ENCODE measurements at regions not wholly inside any gene's neighbourhood (a gene's known extent, or its start where the extent isn't known, plus 50 kb on each side); places are given as distances from the start of the nearest gene placed in this dataset.

GRCh38 chr5:103450333-103451061 lies 112.1 kb downstream of the NUDT12 start:
- no peak overlapping the region for H4K8ac ChIP-seq (ENCODE audit: extremely low read depth, insufficient read depth, low read length)
- no peak overlapping the region for H2BK15ac ChIP-seq (ENCODE audit: low read length)
- no peak overlapping the region for H3K4me2 ChIP-seq (ENCODE audit: insufficient read depth in 1 of 2, low read depth in 2 of 2, low read length in 2 of 2)
- no peak overlapping the region for H2BK5ac ChIP-seq (ENCODE audit: low read depth, low read length)
- H4K20me1 ChIP-seq (replicated peaks in 1 of 2; ENCODE audit: control insufficient read depth in 1 of 2, insufficient read depth in 2 of 2, low read length in 2 of 2) = no peaks in the 10 kb centered on the region
- no peak overlapping the region for H3K56ac ChIP-seq (replicated peaks; ENCODE audit: insufficient read length, low read depth, low read length)
- H3K4ac ChIP-seq (replicated peaks; ENCODE audit: insufficient read length, low read depth, low read length) = no peak overlapping the region
- no peak overlapping the region for H3K4me3 ChIP-seq (ENCODE audit: extremely low read depth in 1 of 4, insufficient read depth in 2 of 4, low read depth in 3 of 4, low read length in 4 of 4)
- 85% methylated on average over 4 of the region's 4 CpGs; no CpG with 5 or more reads in 1 of the 2 experiments for whole genome bisulfite sequencing, 2 experiments (ENCODE audit: extremely low coverage in 1 of 2, insufficient coverage in 1 of 2, insufficient read length in 1 of 2, insufficient replicate concordance in 2 of 2, low coverage in 1 of 2, low lambda C conversion rate in 2 of 2, missing lambda C conversion rate in 1 of 2)
- H3K4me1 ChIP-seq (replicated peaks in 1 of 4; ENCODE audit: control insufficient read depth in 3 of 4, insufficient read depth in 4 of 4, low read length in 3 of 4) = peaks cover 0 to 4% (median 2%) of the 10 kb centered on the region in 4 experiments; a peak in 1 of 7 replicates
- no peaks in the 10 kb centered on the region for H3K79me2 ChIP-seq (ENCODE audit: control insufficient read depth in 1 of 2, insufficient read depth in 2 of 2, low read length in 2 of 2)
- H2BK20ac ChIP-seq (ENCODE audit: low read length) = no peak overlapping the region
- no peak overlapping the region for H3K18ac ChIP-seq (ENCODE audit: extremely low read depth, low read length)
- H3K9me3 ChIP-seq (ENCODE audit: insufficient read depth in 2 of 2, low read depth in 1 of 2, low read length in 1 of 2) = no peaks in the 10 kb centered on the region
- H3K79me1 ChIP-seq (ENCODE audit: low read depth, low read length) = no peaks in the 10 kb centered on the region
- no peak overlapping the region for H4K5ac ChIP-seq (ENCODE audit: insufficient read length, low read depth, low read length)
- H2AK5ac ChIP-seq (ENCODE audit: low read depth, low read length) = no peak overlapping the region
- H4K91ac ChIP-seq (replicated peaks; ENCODE audit: insufficient read length, low read length) = no peak overlapping the region
- no peaks in the 10 kb centered on the region for H3K36me3 ChIP-seq (ENCODE audit: control insufficient read depth in 2 of 4, insufficient read depth in 4 of 4, low read length in 3 of 4)
- CTCF ChIA-PET (ENCODE audit: partially characterized antibody) = interaction anchor here (4.0 kb wide), 1 partner anchor 9 kb away, joined by 29 read pairs; no protein-coding TSS in a partner anchor
- DNase-seq (ENCODE audit: low read depth in 1 of 2, low spot score in 2 of 2) (no peak), FAIRE-seq (no peak)
- TF ChIP-seq CHD2 (IDR thresholded peaks at IDR 0.05; ENCODE audit: low read length) (no peak), SIX5 (IDR thresholded peaks at IDR 0.05; ENCODE audit: low read depth, low read length) (no peak), MAFK (IDR thresholded peaks at IDR 0.05; ENCODE audit: low read depth, low read length) (no peak), SIRT6 (IDR thresholded peaks at IDR 0.05; ENCODE audit: low read length) (no peak)
- no peaks in the 10 kb centered on the region for H3K27me3 ChIP-seq (replicated peaks in 1 of 4; ENCODE audit: control insufficient read depth in 3 of 4, extremely low read depth in 1 of 4, insufficient read depth in 3 of 4, low read length in 3 of 4)
- 0 out of 2 replicates have a peak overlapping the region, but pooled peaks have one; percentile 4 for H2AFZ ChIP-seq (ENCODE audit: low read length)
- no peak overlapping the region for H3K9ac ChIP-seq (replicated peaks in 1 of 4; ENCODE audit: extremely low read depth in 1 of 4, low read depth in 3 of 4, low read length in 3 of 4)
- H2BK120ac ChIP-seq (replicated peaks; ENCODE audit: low read depth, low read length) = no peak overlapping the region
- no peak overlapping the region for H3K23ac ChIP-seq (ENCODE audit: insufficient read length)
- no peak overlapping the region for H3K14ac ChIP-seq (ENCODE audit: insufficient read length)
- H3K27ac ChIP-seq (ENCODE audit: low read depth, low read length) = no peak overlapping the region
- no peaks in the 10 kb centered on the region for H3K23me2 ChIP-seq (ENCODE audit: low read depth, low read length)
- H2BK12ac ChIP-seq (ENCODE audit: low read depth, low read length) = no peak overlapping the region
- POLR2A ChIA-PET (ENCODE audit: partially characterized antibody) = no interaction called here
